Esophagus (tissue), 2 donors: ENCODE measurements at regions not wholly inside any gene's neighbourhood (a gene's known extent, or its start where the extent isn't known, plus 50 kb on each side); places are given as distances from the start of the nearest gene placed in this dataset.

Experiments
- H3K27ac ChIP-seq, 2 donors: one replicate each; pipeline ENCODE4 v1.5.1; 2013; ENCODE audit warnings: low read depth in 2 of 2, mild to moderate bottlenecking in 2 of 2, inconsistent platforms in 1 of 2, low read length in 1 of 2, moderate library complexity in 1 of 2
- H3K27me3 ChIP-seq, 2 donors: one replicate each; pipeline ENCODE4 v1.6.1; 2013; ENCODE audit warnings: low read length in 2 of 2, control low read depth in 1 of 2, mild to moderate bottlenecking in 1 of 2; ENCODE audit not compliant: insufficient read depth in 2 of 2, control insufficient read depth in 1 of 2
- H3K36me3 ChIP-seq, 2 donors: one replicate each; pipeline ENCODE4 v1.6.1; 2013; ENCODE audit warnings: low read length in 1 of 2; ENCODE audit not compliant: control insufficient read depth in 2 of 2, insufficient read depth in 2 of 2
- H3K4me1 ChIP-seq, 2 donors: one replicate each; pipeline ENCODE4 v1.6.1; 2013; ENCODE audit warnings: low read length in 1 of 2; ENCODE audit not compliant: control insufficient read depth in 2 of 2, insufficient read depth in 2 of 2
- H3K4me3 ChIP-seq, 2 donors: one replicate each; pipeline ENCODE4 v1.5.1; 2013; ENCODE audit warnings: low read length in 2 of 2, mild to moderate bottlenecking in 2 of 2, low read depth in 1 of 2, moderate library complexity in 1 of 2
- H3K9me3 ChIP-seq, 2 donors: one replicate each; pipeline ENCODE4 v1.6.1; 2013; ENCODE audit warnings: mild to moderate bottlenecking in 2 of 2, low read depth in 1 of 2, low read length in 1 of 2, moderate library complexity in 1 of 2; ENCODE audit not compliant: control insufficient read depth in 2 of 2, insufficient read depth in 1 of 2
- WGBS, 2 donors: extraction: QIAGEN DNeasy Blood & Tissue Kit; methylation state at CpG; one replicate each; pipeline ENCODE4 v1.1.7; 2013; 5-methylcytosine and 5-hydroxymethylcytosine counted together
- donor health status: healthy with polysubstance abuse.
- donor health status: Bipolar disorder and iron deficiency.

DNA sequence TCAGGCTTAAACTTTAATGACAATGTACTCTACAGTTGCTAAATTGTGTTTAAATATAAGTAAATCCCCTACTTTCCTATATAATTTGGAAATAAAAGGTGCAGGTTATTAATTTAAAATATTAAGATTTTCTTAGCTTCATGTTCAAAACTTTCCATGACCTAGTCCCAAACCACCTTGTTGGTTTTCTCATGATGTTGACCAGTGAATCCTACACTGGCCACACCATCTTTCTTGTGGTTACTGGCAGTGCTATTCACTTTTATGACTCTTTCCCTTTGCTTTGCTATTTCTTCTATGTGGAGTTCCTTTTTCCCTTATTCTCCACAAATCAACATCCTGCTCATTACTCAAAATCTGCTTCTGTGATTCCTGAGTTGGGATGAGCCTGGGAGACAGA lies 138.6 kb upstream of the NDUFV2 start:
- Histone ChIP-seq H3K36me3 (no peaks in the 10 kb centered on the region), H3K4me1 (peaks cover 0 to 3% of the 10 kb centered on the region in 2 donors), H3K27me3 (no peaks in the 10 kb centered on the region), H3K9me3 (no peaks in the 10 kb centered on the region), H3K27ac (no peak overlapping the region), H3K4me3 (no peak overlapping the region)

DNA sequence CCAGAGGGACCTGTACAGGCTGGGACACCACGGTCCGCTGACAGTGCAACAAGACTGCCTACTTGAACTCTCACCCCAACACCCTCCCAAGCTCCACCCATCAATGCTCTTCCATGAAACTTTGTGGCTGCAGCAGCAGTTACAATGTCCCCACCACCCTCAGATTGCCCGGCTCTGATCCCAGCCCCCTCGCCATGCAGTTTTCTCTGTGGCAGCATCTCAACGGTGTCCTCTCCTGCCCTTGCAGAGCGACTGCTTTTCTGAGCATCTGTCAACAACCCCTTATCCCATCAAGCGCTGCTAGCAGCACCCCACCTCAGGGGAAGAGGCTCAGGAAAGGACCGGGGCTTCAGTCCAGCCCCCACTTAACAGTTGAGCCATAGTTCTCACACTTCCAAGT lies 137.1 kb upstream of the NDUFV2 start:
- Histone ChIP-seq H3K27me3 (no peaks in the 10 kb centered on the region), H3K9me3 (no peaks in the 10 kb centered on the region), H3K36me3 (no peaks in the 10 kb centered on the region), H3K27ac (no peak overlapping the region), H3K4me1 (peaks cover 0 to 3% of the 10 kb centered on the region in 2 donors), H3K4me3 (no peak overlapping the region)
- WGBS, 2 donors, result 84 to 89% methylated on average over 8 of the region's 8 CpGs

DNA sequence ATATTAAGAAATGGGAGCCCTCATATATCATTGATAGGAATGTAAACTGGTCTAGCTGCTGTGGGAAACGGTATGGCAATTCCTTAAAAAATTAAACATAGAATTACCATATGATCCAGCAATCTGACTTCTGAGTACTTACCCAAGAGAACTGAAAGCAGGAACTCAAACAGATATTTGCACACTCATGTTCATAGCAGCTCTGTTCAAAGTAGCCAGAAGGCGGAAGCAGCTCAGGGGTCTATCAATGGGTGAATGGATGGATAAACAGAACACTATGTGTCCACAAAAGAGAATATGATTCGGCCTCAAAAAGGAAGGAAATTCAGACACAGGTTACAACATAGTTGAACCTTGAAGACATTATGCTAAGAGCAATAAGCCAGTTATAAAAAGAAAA lies 135.7 kb upstream of the NDUFV2 start:
- 83 to 90% methylated on average over 3 of the region's 3 CpGs for WGBS, 2 donors
- Histone ChIP-seq H3K9me3 (no peaks in the 10 kb centered on the region), H3K4me3 (no peak overlapping the region), H3K27ac (no peak overlapping the region), H3K27me3 (no peaks in the 10 kb centered on the region), H3K36me3 (no peaks in the 10 kb centered on the region), H3K4me1 (peaks cover 0 to 3% of the 10 kb centered on the region in 2 donors)

DNA sequence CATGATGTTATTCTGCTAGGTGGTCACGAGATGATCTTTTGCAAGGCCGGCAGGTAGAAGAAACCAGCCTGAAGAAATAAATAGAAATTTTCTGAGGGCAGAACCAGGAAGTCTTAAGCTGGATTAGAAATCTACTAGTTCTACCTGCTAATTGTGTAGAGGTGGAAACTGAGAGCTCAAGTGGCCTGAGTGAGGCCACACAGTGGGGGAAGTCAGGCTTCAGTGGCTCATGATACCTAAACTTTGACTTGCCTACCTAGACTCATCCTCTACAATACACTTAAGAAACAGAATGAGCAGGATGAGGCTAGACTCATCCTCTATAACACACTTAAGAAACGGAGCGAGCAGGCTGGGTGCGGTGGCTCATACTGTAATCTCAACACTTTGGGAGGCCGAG lies 134.9 kb upstream of the NDUFV2 start:
- peaks cover 0 to 3% of the 10 kb centered on the region in 2 donors for H3K4me1 ChIP-seq
- no peak overlapping the region for H3K4me3 ChIP-seq
- no peaks in the 10 kb centered on the region for H3K36me3 ChIP-seq
- H3K9me3 ChIP-seq, result no peaks in the 10 kb centered on the region
- no peaks in the 10 kb centered on the region for H3K27me3 ChIP-seq
- H3K27ac ChIP-seq, result no peak overlapping the region
- 94 to 97% methylated on average over 6 of the region's 6 CpGs for WGBS, 2 donors

DNA sequence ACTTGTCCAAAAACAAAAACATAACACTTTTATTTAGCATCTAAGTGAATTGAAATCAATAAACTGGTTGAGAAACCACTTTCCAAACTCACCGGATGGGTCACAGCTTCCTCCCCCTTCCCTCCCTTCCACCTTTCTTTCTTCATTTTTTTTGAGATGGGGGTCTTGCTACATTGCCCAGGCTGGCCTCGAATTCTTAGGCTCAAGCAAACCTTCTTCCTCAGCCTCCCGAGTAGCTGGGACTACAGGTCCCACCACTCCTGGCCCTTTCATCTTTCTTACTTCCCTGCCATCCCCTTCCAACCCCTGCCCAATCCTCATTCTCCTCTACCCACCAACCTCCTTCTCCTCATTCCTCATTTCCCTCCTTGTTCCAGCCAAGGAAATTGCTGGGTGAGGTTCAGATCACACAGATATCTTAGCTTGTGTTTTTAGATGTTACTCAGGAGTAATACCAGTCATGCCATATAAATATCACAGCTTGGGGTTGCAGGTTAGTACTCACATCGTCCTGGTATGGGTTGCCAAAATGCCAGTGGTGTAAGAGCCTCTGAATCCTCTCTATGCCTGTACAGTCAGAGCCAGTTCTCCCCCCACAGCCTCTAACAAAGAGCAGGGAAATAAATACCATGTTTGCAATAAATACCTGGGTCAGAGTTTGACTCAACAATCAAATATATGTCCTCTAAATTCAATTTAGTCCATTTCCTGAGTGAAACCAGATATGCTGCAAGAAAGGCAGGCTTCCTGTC lies 132.7 kb upstream of the NDUFV2 start:
- H3K4me1 ChIP-seq, result no peaks in the 10 kb centered on the region
- WGBS, 2 donors, result 59 to 69% methylated on average over 4 of the region's 4 CpGs
- H3K27ac ChIP-seq, result no peak overlapping the region
- H3K4me3 ChIP-seq, result no peak overlapping the region
- no peaks in the 10 kb centered on the region for H3K9me3 ChIP-seq
- H3K27me3 ChIP-seq, result no peaks in the 10 kb centered on the region
- no peaks in the 10 kb centered on the region for H3K36me3 ChIP-seq

DNA sequence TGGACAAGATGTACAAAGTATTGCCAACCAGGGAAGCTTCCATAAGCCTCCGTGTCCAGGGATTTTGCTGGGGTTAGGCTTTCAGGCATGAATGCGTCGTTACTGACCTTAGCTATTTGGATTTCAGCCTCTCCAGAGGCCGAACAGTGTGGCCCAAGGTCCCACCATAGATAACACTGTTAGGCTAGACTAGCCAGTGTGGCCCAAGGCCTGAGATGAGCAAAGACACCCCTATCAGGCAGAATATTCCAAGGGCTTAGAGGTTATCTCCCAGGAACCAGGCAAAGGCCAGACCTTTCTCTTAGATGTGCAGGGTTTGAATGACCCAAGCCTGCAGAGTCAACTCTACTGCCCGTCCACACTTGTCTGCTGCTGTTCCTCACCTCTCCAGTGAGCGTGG lies 131.7 kb upstream of the NDUFV2 start:
- Histone ChIP-seq H3K4me3 (no peak overlapping the region), H3K36me3 (no peaks in the 10 kb centered on the region), H3K4me1 (no peaks in the 10 kb centered on the region), H3K27me3 (no peaks in the 10 kb centered on the region), H3K9me3 (no peaks in the 10 kb centered on the region), H3K27ac (no peak overlapping the region)
- 90 to 93% methylated on average over 6 of the region's 6 CpGs for WGBS, 2 donors

DNA sequence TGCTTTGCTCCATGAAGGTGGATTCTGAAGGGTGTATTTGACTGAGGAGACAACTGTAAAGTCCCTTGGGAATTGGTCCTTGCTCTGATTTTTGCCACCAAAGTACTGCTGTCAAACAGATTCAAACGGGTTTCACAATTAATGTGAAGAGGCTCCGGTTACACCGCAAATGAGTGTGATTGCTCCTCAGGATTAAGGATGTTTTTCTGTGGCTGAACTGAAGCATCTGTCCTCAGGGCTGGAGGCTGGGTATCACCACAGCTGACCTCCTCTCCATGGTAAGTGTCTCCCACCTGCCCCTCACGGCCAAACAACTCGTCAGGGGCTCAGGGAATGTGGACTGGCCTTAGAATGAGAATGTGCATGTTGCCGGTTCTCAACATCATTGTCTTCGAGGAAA lies 130.4 kb upstream of the NDUFV2 start:
- WGBS, 2 donors, result 74 to 76% methylated on average over 7 of the region's 7 CpGs
- no peak overlapping the region for H3K27ac ChIP-seq
- H3K27me3 ChIP-seq, result no peaks in the 10 kb centered on the region
- H3K4me3 ChIP-seq, result no peak overlapping the region
- no peaks in the 10 kb centered on the region for H3K9me3 ChIP-seq
- no peaks in the 10 kb centered on the region for H3K36me3 ChIP-seq
- H3K4me1 ChIP-seq, result no peaks in the 10 kb centered on the region

DNA sequence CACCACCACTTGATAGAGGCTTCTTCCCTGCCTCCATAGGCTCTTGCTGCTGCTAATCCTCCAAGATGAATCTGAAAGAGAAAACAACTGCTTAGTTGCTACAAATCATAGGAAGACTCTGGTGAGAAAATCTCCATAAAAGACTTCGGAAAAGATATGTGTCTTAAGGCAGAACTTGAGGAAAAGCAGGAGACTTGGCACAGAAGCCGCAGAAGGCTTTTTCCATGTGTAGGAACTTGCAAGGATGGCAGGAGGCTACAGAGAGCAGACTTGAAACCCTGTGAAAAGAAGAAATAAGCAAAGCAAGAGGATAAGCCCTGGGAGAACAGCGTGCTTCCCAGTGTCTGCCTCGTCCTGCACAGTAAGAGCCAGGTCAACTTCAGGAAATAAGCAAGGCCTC lies 128.2 kb upstream of the NDUFV2 start:
- H3K27ac ChIP-seq, result no peak overlapping the region

DNA sequence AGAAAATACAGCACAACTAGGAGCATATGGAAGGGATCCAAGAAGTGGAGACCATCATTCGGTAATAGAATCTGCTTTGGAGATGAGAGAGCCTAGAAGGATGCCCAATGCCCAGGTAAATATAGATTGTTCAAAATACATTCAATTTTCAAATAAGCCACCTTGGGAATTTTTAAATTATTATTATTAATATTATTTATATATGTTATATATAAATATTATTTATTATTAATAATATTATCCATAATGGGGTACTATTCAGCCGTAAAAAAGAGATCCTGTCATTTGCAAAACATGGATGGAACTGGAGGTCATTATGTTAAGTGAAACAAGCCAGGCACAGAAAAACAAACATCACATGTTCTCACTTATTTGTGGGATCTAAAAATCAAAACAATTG lies 127.8 kb upstream of the NDUFV2 start:
- Histone ChIP-seq H3K36me3 (no peaks in the 10 kb centered on the region), H3K9me3 (no peaks in the 10 kb centered on the region), H3K27me3 (no peaks in the 10 kb centered on the region), H3K27ac (no peak overlapping the region), H3K4me3 (no peak overlapping the region), H3K4me1 (no peaks in the 10 kb centered on the region)
- WGBS, 2 donors, result 64% methylated on average over 2 of the region's 2 CpGs

More for the DNA sequence above, 128.2 kb upstream of the NDUFV2 start:
- no peak overlapping the region for H3K4me3 ChIP-seq
- H3K27me3 ChIP-seq, result no peaks in the 10 kb centered on the region
- H3K9me3 ChIP-seq, result no peaks in the 10 kb centered on the region
- 89 to 90% methylated on average over 4 of the region's 4 CpGs for WGBS, 2 donors
- no peaks in the 10 kb centered on the region for H3K4me1 ChIP-seq
- H3K36me3 ChIP-seq, result no peaks in the 10 kb centered on the region

DNA sequence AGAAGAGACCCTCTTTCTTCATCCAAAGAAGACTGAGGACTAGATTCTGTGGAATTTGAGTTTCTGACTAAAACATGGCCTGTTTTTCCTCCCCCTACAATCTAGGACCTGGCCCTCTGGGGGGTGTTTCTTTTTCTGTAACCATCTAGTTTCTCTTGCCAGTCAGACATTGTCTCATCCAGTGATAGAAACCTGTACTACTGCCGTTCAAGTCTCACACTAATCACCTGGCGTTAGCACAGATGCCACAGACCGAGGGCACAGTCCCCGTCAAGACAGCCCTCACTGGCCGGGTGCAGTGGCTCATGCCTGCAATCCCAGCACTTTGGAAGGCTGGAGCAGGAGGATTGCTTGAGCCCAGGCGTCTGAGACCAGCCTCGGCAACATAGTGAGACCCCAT lies 126.9 kb upstream of the NDUFV2 start:
- Histone ChIP-seq H3K27ac (no peak overlapping the region), H3K36me3 (no peaks in the 10 kb centered on the region), H3K27me3 (no peaks in the 10 kb centered on the region), H3K4me3 (no peak overlapping the region), H3K9me3 (no peaks in the 10 kb centered on the region), H3K4me1 (no peaks in the 10 kb centered on the region)
- 77 to 83% methylated on average over 7 of the region's 7 CpGs for WGBS, 2 donors
